ENCODE measurements at regions not wholly inside any gene's neighbourhood (a gene's known extent, or its start where the extent isn't known, plus 50 kb on each side); places are given as distances from the start of the nearest gene placed in this dataset.

GRCh38 chr19:27901078-27901477 lies 1311.9 kb downstream of the UQCRFS1 start:
- DNase-seq (ENCODE audit: low read depth in 4 of 4, low spot score in 3 of 4), result no peak

GRCh38 chr19:27896091-27896490 lies 1316.9 kb downstream of the UQCRFS1 start:
- no peak for DNase-seq (ENCODE audit: low read depth in 4 of 4, low spot score in 3 of 4)

- DNase-seq (ENCODE audit: low read depth in 4 of 4, low spot score in 3 of 4), result no peak
Observed at GRCh38 chr19:27894906-27895754, 1317.8 kb downstream of the UQCRFS1 start.

GRCh38 chr19:27892500-27892899 lies 1320.5 kb downstream of the UQCRFS1 start:
- DNase-seq (ENCODE audit: low read depth in 4 of 4, low spot score in 3 of 4), result no peak

- no peak for DNase-seq (ENCODE audit: low read depth in 4 of 4, low spot score in 3 of 4)
Observed at GRCh38 chr19:27891411-27891810, 1321.5 kb downstream of the UQCRFS1 start.

- no peak for DNase-seq (ENCODE audit: low read depth in 4 of 4, low spot score in 3 of 4)
Observed at GRCh38 chr19:27890696-27891095, 1322.3 kb downstream of the UQCRFS1 start.

GRCh38 chr19:27890206-27890605 lies 1322.7 kb downstream of the UQCRFS1 start:
- no peak for DNase-seq (ENCODE audit: low read depth in 4 of 4, low spot score in 3 of 4)

GRCh38 chr19:27889156-27889555 lies 1323.8 kb downstream of the UQCRFS1 start:
- no peak for DNase-seq (ENCODE audit: low read depth in 4 of 4, low spot score in 3 of 4)

- no peak for DNase-seq (ENCODE audit: low read depth in 4 of 4, low spot score in 3 of 4)
Observed at GRCh38 chr19:27887946-27888345, 1325.0 kb downstream of the UQCRFS1 start.

GRCh38 chr19:27885359-27885758 lies 1327.6 kb downstream of the UQCRFS1 start:
- DNase-seq (ENCODE audit: low read depth in 4 of 4, low spot score in 3 of 4), result no peak

GRCh38 chr19:27884376-27884775 lies 1328.6 kb downstream of the UQCRFS1 start:
- no peak for DNase-seq (ENCODE audit: low read depth in 4 of 4, low spot score in 3 of 4)

GRCh38 chr19:27881213-27881612 lies 1331.7 kb downstream of the UQCRFS1 start:
- DNase-seq (ENCODE audit: low read depth in 4 of 4, low spot score in 3 of 4), result no peak

GRCh38 chr19:27876976-27877512 lies 1335.9 kb downstream of the UQCRFS1 start:
- no peak for DNase-seq (ENCODE audit: low read depth in 4 of 4, low spot score in 3 of 4)

- no peak for DNase-seq (ENCODE audit: low read depth in 4 of 4, low spot score in 3 of 4)
Observed at GRCh38 chr19:27876489-27876888, 1336.5 kb downstream of the UQCRFS1 start.

- no peak for DNase-seq (ENCODE audit: low read depth in 4 of 4, low spot score in 3 of 4)
Observed at GRCh38 chr19:27872370-27872769, 1340.6 kb downstream of the UQCRFS1 start.

GRCh38 chr19:27870293-27870692 lies 1342.7 kb downstream of the UQCRFS1 start:
- no peak for DNase-seq (ENCODE audit: low read depth in 4 of 4, low spot score in 3 of 4)

GRCh38 chr19:27868007-27868406 lies 1344.9 kb downstream of the UQCRFS1 start:
- no peak for DNase-seq (ENCODE audit: low read depth in 4 of 4, low spot score in 3 of 4)

GRCh38 chr19:27865927-27866777 lies 1346.8 kb downstream of the UQCRFS1 start:
- DNase-seq (ENCODE audit: low read depth in 4 of 4, low spot score in 3 of 4), result no peak

- DNase-seq (ENCODE audit: low read depth in 4 of 4, low spot score in 3 of 4), result no peak
Observed at GRCh38 chr19:27861411-27861975, 1351.5 kb downstream of the UQCRFS1 start.

GRCh38 chr19:27860309-27860934 lies 1352.5 kb downstream of the UQCRFS1 start:
- no peak for DNase-seq (ENCODE audit: low read depth in 4 of 4, low spot score in 3 of 4)

- no peak for DNase-seq (ENCODE audit: low read depth in 4 of 4, low spot score in 3 of 4)
Observed at GRCh38 chr19:27859689-27860088, 1353.3 kb downstream of the UQCRFS1 start.
